Islet of Langerhans (tissue), 1 donor: ENCODE measurements at regions not wholly inside any gene's neighbourhood (a gene's known extent, or its start where the extent isn't known, plus 50 kb on each side); places are given as distances from the start of the nearest gene placed in this dataset.

Source experiments
- FAIRE-seq: peaks from one replicate; lab custom pipeline; 2011; peaks lifted over from hg19 to GRCh38; lab: Jason Lieb, UNC

DNA sequence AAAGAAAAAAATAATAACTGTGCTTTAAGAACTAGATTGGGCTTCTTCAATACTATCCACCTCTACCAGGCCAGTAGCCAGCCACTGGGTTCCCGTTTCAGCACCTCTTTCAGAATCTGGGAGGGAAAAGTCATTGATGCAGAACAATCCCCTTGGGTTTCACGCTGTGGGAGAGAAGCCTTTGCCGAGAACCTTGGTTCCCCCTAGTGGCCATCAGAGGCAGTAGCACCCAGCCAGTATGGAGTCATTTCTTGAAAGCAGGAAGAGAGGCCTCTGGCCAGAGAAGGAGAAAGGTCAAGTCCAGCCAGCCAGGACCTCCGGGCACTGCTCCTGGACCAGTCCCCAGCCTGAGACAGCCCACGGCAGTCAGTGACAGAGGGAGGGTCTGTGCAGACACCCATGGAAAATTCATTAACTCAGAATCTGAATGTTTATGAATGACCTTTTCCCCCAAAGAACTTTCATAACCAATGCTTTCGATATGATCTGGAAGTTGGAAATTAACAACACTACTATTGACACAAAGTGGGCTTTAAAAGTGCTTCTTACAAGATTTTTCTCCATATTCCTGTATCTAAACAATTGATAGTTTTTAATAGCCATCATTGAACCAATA is 51.2 kb upstream of the CDH5 start:
- peak; percentile 60 for FAIRE-seq

- FAIRE-seq, result no peak
Measured at GRCh38 chr16:66311306-66311705, 55.2 kb upstream of the CDH5 start.

GRCh38 chr16:66309215-66309807 is 57.2 kb upstream of the CDH5 start:
- no peak for FAIRE-seq

DNA sequence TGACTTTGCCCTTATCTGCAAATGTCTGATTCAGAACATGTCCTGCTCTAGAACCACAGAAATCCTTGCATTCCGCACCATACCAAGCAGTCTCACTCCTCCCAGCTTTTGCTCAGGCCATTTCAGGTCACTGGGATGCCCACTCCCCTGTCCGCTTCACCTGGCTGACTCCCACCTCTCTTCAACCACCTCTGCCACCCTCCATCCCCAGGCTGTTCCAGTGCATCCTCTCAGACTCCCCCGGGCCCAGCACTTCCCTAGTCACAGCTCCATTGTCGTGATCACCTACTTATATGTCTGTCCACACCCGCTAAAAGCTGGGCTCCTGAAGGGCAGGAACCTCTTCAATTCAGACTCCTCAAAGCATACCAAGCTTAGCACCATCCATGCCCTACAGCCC is 58.4 kb upstream of the CDH5 start:
- no peak for FAIRE-seq

GRCh38 chr16:66306366-66307150 is 59.9 kb upstream of the CDH5 start:
- FAIRE-seq, result no peak

GRCh38 chr16:66304961-66305360 is 61.5 kb upstream of the CDH5 start:
- FAIRE-seq, result no peak

DNA sequence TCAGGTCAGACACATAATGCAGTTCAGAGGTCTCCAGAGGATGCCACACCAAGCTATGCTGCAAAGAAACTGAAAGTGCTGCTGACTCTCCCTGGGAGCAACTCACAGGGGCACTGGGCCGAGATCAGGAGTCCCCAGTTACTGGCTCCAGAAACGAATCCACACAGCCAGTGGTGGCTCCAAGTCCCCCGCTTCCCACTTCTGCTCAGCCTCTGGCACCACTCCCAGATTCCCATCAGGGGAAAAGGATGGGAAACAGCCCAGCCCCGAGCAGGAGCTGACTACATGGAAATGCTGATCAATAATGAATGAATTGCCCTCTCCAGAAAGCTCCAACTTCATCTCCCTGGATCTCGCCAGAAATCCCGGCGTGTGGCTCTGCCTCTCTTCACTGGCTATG is 62.3 kb upstream of the CDH5 start:
- no peak for FAIRE-seq

- FAIRE-seq, result no peak
Measured at GRCh38 chr16:66300501-66300900, 66.0 kb upstream of the CDH5 start.

DNA sequence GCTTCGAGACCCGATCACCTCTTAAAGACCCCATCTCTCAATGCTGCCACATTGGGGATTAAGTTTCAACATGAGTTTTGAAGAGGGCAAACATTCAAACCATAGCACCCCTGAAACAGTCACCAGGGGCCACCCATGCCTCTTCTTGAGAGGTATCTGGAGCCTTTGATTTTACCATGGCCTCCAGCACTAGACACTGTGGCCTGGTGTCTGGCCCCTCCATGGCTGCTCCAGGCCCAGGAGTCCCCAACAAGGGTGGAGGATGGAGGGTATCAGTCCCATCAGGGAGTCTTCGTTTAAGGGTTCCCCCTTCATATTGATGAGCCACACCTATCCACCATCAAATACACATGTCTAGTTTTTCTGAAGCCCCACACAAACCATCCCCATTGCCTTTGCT is 66.5 kb upstream of the CDH5 start:
- no peak for FAIRE-seq

GRCh38 chr16:66299349-66299748 is 67.1 kb upstream of the CDH5 start:
- no peak for FAIRE-seq

GRCh38 chr16:66298571-66299120 is 67.8 kb upstream of the CDH5 start:
- no peak for FAIRE-seq

- FAIRE-seq, result no peak
Measured at GRCh38 chr16:66298006-66298405, 68.5 kb upstream of the CDH5 start.

GRCh38 chr16:66296591-66296990 is 69.9 kb upstream of the CDH5 start:
- FAIRE-seq, result no peak

DNA sequence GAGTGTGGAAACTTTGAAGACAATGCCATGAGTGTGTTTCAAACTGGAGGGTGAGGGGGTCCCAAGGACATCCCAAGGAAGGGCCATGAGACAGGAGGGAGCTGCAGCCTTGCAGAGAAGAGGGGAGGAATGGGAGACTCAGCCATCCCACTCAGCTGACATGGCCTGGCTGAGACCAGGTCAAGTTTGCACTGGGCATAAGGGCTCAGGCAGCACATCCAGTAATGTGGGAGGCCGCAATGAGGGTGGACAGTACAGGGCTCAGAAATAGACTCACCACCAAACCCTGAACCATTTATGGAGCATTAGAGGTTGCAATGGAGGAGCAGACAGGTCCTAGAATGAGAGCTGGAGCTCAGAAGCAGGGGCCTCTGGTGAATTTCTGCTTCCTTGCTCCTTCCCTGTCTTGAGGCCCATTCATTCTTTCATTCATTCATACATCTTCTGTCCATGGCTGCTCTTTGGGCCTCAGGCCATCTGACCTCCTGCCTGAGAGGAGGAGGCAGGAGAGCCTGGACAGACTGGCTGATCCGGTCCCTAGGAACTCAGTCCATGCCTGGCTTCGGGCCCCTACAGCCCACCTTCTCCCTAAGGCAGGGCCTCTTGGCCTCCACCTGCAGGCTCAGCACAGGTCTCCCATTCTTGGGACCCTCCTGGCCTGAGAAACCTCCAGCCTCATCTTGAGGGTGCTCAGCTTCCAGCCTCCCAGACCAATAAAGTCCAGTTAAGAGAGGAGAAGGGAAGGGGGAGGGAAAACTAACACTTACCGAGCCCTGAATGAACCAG is 70.5 kb upstream of the CDH5 start:
- no peak for FAIRE-seq

DNA sequence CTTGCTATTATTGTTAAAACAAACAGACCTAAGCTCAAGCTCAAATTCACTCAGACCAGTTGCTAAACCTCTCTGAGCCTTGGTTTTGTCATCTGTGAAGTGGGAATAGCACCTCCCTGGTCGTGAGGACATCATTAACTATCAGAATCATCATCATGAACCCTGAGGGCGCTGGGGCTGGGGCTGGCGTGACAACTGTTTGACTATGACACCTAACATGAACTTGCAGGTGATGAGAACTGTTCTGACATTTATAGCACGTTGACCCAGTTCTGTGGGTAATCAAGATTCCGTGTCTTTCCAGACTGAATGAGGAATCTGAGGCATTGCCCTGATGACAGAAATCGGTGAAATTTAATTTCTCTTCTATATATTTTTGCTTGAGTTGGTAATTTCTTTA is 71.3 kb upstream of the CDH5 start:
- no peak for FAIRE-seq

DNA sequence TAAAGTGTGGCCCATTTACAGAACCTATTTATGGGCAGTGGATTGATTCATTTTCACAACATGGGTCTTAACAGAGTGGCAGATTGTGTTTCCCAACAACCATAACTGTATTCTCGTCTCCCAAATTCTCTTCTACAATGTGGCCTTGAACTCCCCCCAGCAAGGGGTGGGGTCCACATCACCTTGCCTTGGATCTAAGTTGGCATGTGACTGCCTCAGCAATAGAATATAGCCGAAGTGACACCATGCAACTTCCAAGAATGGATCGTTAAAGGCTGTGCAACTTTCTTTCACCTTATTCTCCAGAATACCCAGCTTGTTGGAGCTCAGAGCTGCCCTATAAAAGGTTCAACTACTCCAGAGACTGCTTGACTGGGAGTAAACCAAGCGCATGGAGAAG is 72.0 kb upstream of the CDH5 start:
- FAIRE-seq, result no peak

- no peak for FAIRE-seq
Measured at GRCh38 chr16:66293932-66294331, 72.6 kb upstream of the CDH5 start.

GRCh38 chr16:66293207-66293735 is 73.2 kb upstream of the CDH5 start:
- no peak for FAIRE-seq

DNA sequence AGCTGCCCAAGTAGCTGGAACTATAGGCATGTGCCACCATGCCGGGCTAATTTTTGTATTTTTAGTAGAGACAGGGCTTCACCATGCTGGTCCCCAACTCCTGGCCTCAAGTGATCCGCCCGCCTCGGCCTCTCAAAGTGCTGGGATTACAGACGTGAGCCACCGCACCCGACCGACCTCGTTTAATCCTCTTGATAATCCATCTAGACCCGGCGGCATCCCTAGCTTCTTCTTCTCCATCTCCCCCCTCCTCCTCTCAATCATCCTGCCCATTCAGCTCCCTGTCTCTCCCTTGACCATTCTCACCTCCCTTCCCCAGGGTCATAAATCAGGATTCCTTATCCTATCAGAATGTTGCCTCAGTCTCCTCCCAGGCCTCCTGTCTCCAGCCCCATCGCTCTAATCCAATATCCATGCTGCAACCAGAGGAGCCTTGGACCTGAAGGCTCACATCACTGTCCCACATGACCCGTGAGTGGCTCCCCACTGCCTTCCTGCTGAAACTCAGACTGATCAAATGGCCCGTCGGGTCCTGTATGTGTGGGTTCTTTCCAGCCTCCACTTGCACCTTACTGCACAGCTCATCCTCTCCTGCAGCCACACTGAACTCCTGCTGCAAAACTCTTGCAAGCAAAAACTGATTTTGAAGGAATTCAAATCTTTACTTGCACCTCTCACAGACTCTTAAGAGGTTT is 74.1 kb upstream of the CDH5 start:
- FAIRE-seq, result no peak

DNA sequence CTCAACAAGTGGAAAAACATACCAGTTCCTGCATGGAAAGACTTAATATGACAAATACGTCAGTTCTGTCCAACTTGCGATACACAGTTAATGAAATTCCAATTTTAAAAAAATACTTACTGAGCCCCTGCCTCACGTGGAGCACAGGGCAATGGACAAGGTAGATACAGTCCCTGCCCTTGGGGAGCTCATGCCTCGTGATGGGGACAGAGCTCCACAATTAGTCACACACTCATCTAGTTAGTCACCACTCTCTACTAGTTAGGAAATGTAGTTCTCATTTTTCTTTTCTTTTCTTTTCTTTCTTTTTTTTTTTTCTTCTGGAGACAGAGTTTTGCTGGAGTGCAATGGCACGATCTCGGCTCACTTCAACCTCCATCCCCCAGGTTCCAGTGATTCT is 74.7 kb upstream of the CDH5 start:
- FAIRE-seq, result no peak

DNA sequence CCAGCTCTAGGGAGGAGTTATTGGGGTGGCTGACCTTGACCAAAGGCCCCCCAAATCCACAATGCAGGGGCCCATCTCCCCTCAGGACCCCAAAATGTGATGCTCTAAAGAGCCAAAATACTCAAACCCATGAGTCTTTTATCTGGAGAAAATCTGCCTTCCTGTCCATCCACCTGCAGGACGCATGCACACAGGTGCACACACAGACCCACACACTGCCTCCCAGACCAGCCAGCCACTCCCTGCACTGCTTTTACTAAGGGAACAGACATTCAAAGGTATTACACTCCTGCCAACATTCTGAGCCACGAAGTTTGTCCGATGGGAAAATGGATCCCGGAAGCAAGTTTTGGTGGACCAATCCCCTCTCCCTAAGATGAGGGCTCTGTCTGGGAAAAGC is 76.1 kb upstream of the CDH5 start:
- FAIRE-seq, result no peak

DNA sequence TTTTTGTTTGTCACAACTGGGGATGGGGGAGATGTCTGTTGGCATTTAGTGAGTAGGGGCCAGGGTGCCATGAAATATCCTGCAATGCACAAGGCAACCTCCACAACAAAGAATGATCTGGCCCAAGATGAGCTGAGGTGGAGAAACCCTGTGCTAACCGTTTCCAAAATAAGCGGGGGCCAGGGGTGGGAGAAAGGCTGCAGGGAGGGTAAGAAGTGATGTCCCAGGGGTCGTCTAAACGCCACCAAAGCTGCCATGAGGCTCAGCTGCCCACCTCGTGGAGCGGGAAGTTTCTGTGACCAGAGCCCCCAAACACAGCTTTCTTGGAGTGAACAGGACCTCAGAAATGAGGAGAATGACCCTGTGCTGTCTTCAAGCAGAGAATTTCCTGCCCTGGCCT is 76.5 kb upstream of the CDH5 start:
- FAIRE-seq, result no peak
